A673 (cell line): ENCODE measurements at regions not wholly inside any gene's neighbourhood (a gene's known extent, or its start where the extent isn't known, plus 50 kb on each side); places are given as distances from the start of the nearest gene placed in this dataset.

Experiments
- BruUV-seq: library from RNA; stranded (reverse); fragments of 400-500 nt; replicated peaks from 2 replicates; lab custom pipeline; 2021; lab: Mats Ljungman, UMichigan
- CTCF ChIA-PET: fragments of 300-600 bp; sonication (Branson Sonifier 250); formaldehyde crosslinking; loops from one replicate; lab custom pipeline; 2022; ENCODE audit warnings: antibody characterized with exemption; lab: Charles Lee
- POLR2A ChIA-PET: fragments of 300-600 bp; sonication (Branson Sonifier 250); formaldehyde crosslinking; loops from one replicate; lab custom pipeline; 2022; ENCODE audit warnings: antibody characterized with exemption; ENCODE audit not compliant: low non-redundant PET; lab: Charles Lee
- DNase-seq: peaks from one replicate; pipeline ENCODE4 v3.0.0-alpha.2; 2015; ENCODE audit warnings: low spot score
- H3K27ac ChIP-seq: fragments of 200-600 bp; sonication (generic); 2 replicates; pipeline ENCODE4 v1.5.1; 2016; ENCODE audit warnings: mixed run types, low read depth, mild to moderate bottlenecking, mixed read lengths, antibody characterized with exemption, low read length; ENCODE audit not compliant: poor library complexity, severe bottlenecking
- H3K27me3 ChIP-seq: fragments of 200-600 bp; sonication (generic); replicated peaks from 2 replicates; pipeline ENCODE4 v1.6.1; 2017; ENCODE audit warnings: mixed run types, low read depth, mild to moderate bottlenecking, mixed read lengths, antibody characterized with exemption, low read length; ENCODE audit not compliant: insufficient read depth, poor library complexity
- H3K36me3 ChIP-seq: fragments of 200-600 bp; sonication (generic); 2 replicates; pipeline ENCODE4 v1.6.1; 2016; ENCODE audit warnings: mixed run types, mild to moderate bottlenecking, mixed read lengths, antibody characterized with exemption, low read length; ENCODE audit not compliant: insufficient read depth, poor library complexity, severe bottlenecking
- H3K4me1 ChIP-seq: fragments of 200-600 bp; sonication (generic); 2 replicates; pipeline ENCODE4 v1.6.1; 2017; ENCODE audit warnings: mixed run types, mild to moderate bottlenecking, mixed read lengths, antibody characterized with exemption, low read length; ENCODE audit not compliant: insufficient read depth, poor library complexity, severe bottlenecking
- H3K4me3 ChIP-seq: fragments of 200-600 bp; sonication (generic); 2 replicates; pipeline ENCODE4 v1.5.1; 2016; ENCODE audit warnings: low read depth, mixed run types, mild to moderate bottlenecking, mixed read lengths, low read length; ENCODE audit not compliant: poor library complexity, severe bottlenecking
- H3K9me3 ChIP-seq: fragments of 200-600 bp; sonication (generic); 2 replicates; pipeline ENCODE4 v1.6.1; 2016; ENCODE audit warnings: mixed run types, low read depth, mild to moderate bottlenecking, mixed read lengths, antibody characterized with exemption, low read length; ENCODE audit not compliant: poor library complexity, severe bottlenecking
- CTCF ChIP-seq: fragments of 300-800, 200-600 bp; sonication (generic); conservative IDR thresholded peaks from 2 replicates; pipeline ENCODE4 v1.5.1; 2017; ENCODE audit warnings: low read depth, mild to moderate bottlenecking, antibody characterized with exemption, low read length, moderate library complexity, mixed read lengths
- EZH2 ChIP-seq: fragments of 200-600 bp; sonication (generic); IDR thresholded peaks from 2 replicates; pipeline ENCODE4 v1.6.1; 2017; ENCODE audit warnings: borderline replicate concordance, low read depth, mild to moderate bottlenecking, mixed read lengths, antibody characterized with exemption, low read length; ENCODE audit not compliant: poor library complexity, severe bottlenecking
- intact Hi-C: fragments of 100-400 bp; cut with micrococcal nuclease; formaldehyde crosslinking; loops from one replicate; pipeline ENCODE4 v1.10.0; 2022; ENCODE audit not compliant: unreplicated experiment

GRCh38 chr14:82502043-82502442 is 968.4 kb upstream of the SEL1L start:
- POLR2A ChIA-PET: no interaction called here

GRCh38 chr14:82504894-82505293 is 971.2 kb upstream of the SEL1L start:
- H3K27ac ChIP-seq: no peak overlapping the region
- intact Hi-C loops: no loop called here
- no peak overlapping the region for H3K4me3 ChIP-seq
- TF ChIP-seq EZH2: no peak
- TF ChIP-seq CTCF: no peak
- no peak for DNase-seq
- H3K4me1 ChIP-seq: no peaks in the 10 kb centered on the region
- no TSS peak for BruUV-seq
- no peaks in the 10 kb centered on the region for H3K27me3 ChIP-seq
- ChIA-PET CTCF (no interaction called here), POLR2A (no interaction called here)
- no peaks in the 10 kb centered on the region for H3K9me3 ChIP-seq
- no peaks in the 10 kb centered on the region for H3K36me3 ChIP-seq

More at GRCh38 chr14:82502043-82502442, 968.4 kb upstream of the SEL1L start:
- Histone ChIP-seq H3K9me3 (no peaks in the 10 kb centered on the region), H3K36me3 (no peaks in the 10 kb centered on the region), H3K27ac (no peak overlapping the region), H3K27me3 (no peaks in the 10 kb centered on the region), H3K4me1 (no peaks in the 10 kb centered on the region), H3K4me3 (no peak overlapping the region)
- intact Hi-C loops: no loop called here
- DNase-seq: no peak
- BruUV-seq: no TSS peak
- CTCF ChIA-PET: no interaction called here
- TF ChIP-seq EZH2 (no peak), CTCF (no peak)

GRCh38 chr14:82510007-82510406 is 976.4 kb upstream of the SEL1L start:
- H3K4me3 ChIP-seq: no peak overlapping the region
- CTCF ChIA-PET: no interaction called here
- no TSS peak for BruUV-seq

More at GRCh38 chr14:82510007-82510406, 976.4 kb upstream of the SEL1L start:
- TF ChIP-seq EZH2 (no peak), CTCF (no peak)
- Histone ChIP-seq H3K9me3 (no peaks in the 10 kb centered on the region), H3K4me1 (no peaks in the 10 kb centered on the region), H3K27ac (no peak overlapping the region), H3K27me3 (no peaks in the 10 kb centered on the region), H3K36me3 (no peaks in the 10 kb centered on the region)
- DNase-seq: no peak
- POLR2A ChIA-PET: no interaction called here
- intact Hi-C loops: no loop called here
